ENCODE measurements at regions not wholly inside any gene's neighbourhood (a gene's known extent, or its start where the extent isn't known, plus 50 kb on each side); places are given as distances from the start of the nearest gene placed in this dataset.
"Not testable (repeated sequence)": the region's sequence is repeated elsewhere in the genome, so short reads cannot be mapped to it uniquely, and the experiment has no call there.

DNA sequence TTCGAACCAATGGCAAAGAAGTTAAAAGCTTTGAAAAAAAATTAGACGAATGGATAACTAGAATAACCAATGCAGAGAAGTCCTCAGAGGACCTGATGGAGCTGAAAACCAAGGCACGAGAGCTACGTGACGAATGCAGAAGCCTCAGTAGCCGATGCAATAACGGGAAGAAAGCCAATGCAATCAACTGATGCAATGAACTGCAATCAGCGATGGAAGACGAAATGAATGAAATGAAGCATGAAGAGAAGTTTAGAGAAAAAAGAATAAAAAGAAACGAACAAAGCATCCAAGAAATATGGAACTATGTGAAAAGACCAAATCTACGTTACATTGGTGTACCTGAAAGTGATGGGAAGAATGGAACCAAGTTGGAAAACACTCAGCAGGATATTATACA lies 52.6 kb upstream of the MRPS30 start:
- peak; percentile 4 for DNase-seq (ENCODE audit: extremely low read depth, low read depth)

DNA sequence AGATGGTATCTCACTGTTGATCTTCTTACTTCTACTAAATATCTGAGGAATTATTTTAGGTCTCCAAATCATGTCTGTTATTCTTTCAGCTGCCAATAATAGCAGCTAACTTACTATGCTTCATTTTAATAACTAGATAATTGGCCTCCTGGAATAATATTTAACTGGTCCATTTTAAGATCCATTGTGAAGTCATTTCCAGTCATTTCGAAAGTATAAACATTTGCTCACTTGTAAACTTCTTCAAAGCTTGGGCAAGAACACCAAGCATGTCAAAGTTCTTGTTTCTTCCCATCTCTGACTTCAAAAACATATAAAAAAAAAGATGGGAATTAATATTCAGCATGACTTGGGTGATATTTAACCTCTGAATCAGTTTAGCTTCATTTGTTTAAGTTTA lies 61.4 kb upstream of the MRPS30 start:
- DNase-seq (ENCODE audit: extremely low read depth, low read depth): no peak

DNA sequence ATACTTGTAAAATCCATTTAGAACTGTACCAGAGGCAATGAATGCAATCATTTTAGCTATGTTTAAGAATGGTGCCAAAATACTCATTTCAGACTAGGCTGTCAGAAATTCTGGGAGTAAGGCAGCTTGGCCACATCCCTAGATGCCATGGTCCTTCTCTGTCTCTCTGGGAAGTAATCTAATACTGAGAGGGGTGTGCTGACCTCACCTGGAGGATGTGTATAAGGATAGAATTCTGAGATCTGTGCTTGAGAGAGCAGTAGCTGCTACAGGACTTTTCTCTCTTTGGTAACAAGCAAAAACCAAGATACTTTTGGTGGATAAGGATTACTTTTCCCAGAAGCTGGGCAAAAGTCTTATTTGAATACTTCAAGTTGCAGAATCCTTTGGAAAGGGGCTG lies 68.1 kb upstream of the MRPS30 start:
- no peak for DNase-seq (ENCODE audit: extremely low read depth, low read depth)

DNA sequence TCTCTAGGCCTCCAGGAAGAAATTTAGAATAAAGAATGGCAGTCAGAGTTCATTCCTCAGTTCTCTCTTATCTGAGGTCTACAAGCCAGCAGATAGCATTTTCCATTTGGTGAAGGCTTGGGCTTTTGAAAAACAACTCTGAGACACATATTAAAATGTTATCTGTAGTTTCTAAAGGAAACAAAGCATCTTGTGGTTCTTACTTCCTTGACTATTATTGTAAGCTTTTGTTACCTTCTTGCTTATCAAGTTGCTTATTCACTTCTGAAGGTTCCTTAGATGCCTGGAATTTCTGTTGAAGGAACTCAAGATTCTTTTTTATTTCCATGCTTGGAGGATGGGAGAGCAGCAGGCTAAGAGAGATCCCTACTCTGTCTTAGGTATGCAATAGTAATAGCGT lies 79.2 kb upstream of the MRPS30 start:
- no peak for DNase-seq (ENCODE audit: extremely low read depth, low read depth)

DNA sequence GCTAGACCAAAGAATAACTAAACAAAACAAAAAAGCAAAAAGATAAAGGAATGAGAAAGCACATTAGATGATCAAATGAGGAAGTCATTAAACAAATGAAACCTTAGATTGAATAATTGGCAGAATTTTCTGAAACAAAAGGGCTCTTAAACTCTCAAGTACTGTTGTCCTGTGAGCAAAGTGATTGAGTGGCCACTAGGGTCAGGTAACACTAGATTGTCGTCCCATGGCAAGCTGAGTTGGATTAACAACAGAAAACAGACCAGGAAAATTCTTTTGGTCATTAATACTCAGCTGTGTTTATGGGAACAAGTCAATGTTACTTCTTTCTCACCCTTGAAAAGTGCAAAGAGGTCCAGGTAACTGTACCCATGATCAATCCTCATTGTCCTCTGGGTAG lies 81.6 kb upstream of the MRPS30 start:
- DNase-seq (ENCODE audit: extremely low read depth, low read depth): no peak

DNA sequence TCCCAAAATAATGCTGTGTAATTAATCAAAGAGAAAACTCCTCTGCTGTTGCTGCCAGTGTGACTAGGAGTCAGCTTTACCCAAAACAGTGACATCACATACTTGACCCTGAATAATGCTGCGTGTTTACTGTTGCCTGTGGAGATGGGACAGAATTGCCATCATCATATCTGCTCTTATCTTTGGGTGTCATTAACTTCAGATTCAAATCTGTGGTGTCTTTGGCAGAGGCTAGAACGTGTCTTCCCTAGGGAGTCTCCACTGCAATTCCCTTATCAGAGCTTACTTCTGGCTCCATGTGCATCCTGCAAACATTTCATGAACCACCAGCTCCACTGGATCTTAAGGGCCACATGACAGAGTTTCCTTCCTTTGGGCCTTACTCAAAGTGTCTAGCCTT lies 88.9 kb upstream of the MRPS30 start:
- DNase-seq (ENCODE audit: extremely low read depth, low read depth): no peak

DNA sequence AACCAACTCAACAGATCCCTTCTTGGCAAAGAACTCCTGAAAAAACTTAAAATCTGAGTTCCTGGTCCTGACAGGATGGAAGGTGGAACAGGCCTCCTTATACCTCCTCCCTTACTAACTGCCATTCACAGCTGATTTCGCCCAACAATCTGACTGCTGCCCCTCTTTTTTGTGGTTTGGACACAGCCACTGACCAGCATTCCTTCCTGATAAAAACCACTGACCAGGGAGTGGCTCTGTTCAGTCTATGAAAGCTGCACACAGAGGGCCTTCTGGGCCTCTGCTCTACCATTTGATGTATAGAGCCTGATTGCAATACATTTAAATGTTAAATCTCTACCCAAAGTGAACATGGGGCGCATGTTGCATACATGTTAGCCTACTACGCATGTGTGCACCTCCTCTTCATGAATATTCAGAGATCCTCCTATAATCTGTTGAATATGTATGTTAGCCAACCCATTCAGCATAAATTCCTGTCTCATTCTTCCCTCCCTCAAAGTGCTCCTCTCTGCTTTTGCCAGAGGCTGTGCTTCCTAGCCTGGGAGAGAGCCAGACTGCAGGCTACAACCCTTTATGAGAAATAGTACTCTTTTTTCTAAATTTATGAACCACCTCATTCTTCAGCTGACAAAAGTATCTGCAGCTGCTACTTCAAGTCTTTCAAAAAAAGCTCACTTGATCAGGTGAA lies 93.7 kb upstream of the MRPS30 start:
- no peak for DNase-seq (ENCODE audit: extremely low read depth, low read depth)

DNA sequence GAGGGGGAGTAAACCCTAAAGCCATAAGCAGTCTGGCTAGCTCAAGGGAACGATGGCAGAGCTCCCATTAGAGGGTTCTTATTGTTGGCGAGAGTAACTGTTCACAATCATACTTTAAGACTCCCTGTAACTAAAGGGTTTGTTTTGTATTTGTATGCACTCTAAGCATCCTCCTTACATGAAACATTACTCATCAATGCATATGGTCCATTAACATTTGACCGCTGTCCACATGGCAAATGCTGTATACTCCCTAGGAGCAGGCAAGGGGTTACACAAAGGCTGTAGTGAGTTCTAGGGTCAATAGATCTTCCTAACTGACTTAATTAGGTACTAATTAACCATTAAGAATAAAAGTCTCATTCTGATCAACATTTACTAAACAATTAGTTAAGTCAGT lies 95.3 kb upstream of the MRPS30 start:
- no peak for DNase-seq (ENCODE audit: extremely low read depth, low read depth)

DNA sequence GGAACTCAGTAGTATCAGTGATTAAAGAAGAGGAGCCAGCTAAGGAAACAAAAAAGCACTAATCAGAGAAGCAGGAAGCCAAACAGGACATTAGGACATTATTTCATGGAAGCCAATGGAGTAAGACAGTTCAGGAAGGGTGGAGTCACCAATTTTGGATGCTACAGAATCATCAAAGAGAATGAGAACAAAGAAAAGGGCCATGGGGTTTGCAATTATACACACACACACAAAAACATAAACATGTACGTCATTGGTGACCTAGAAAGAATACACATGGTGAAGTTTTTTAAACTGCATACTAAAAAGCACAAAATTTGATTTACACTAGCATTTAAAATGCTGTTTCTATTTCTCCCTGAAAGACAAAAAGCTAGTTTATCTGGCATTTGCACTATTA lies 96.8 kb upstream of the MRPS30 start:
- no peak for DNase-seq (ENCODE audit: extremely low read depth, low read depth)

DNA sequence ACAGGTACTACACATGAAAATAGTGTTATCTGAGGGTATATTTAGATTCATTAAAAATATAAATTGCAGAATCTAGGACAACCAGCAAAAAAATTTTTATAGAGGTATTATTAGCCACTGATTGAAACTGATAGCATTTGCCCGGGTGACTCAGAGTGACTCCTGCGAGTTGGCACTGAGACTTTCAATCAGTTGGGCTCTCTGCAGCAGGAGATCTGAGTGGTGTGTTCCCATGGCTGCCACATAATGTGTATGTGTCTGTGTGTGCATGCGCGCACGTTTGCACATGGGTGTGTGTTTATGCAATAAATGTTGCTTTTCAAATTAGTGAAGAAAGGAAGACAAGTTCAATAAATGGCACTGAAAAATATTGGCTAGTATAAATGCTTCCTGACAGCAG lies 100.1 kb upstream of the MRPS30 start:
- DNase-seq (ENCODE audit: extremely low read depth, low read depth): no peak

DNA sequence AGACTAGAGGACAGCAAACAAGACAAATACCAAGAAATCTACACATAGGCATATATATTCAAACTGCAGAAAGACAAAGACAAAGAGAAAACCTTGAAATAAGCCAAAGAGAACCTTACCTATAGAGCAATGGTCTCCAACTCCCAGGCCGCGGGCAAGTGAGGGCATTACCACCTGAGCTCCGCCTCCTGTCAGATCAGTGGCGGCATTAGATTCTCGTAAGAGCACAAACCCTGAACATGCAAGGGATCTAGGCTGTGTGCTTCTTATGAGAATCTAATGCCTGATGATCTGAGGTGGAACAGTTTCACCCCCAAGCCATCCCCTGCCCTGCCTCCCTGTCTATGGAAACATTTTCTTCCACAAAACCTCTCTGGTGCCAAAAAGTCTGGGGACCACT lies 101.0 kb upstream of the MRPS30 start:
- no peak for DNase-seq (ENCODE audit: extremely low read depth, low read depth)

DNA sequence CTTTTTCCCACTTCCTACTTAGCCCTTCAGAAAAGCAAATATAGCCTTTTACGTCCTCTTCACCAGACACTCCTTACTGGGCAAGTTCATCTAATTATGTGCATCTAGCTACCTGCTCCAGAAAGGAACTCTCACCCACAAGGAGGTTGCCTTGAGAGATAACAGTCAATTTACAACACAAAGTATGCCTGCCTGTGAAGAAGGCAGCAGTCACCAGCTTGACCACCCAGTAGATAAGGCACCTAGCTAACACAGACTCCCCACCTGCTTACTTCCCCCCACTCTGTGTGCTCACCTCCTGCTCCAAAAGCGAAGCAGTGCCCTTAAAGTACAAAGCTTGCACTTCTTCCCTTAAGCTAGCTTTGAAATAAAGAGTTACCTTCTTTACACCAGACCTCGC lies 111.7 kb upstream of the MRPS30 start:
- DNase-seq (ENCODE audit: extremely low read depth, low read depth): no peak

DNA sequence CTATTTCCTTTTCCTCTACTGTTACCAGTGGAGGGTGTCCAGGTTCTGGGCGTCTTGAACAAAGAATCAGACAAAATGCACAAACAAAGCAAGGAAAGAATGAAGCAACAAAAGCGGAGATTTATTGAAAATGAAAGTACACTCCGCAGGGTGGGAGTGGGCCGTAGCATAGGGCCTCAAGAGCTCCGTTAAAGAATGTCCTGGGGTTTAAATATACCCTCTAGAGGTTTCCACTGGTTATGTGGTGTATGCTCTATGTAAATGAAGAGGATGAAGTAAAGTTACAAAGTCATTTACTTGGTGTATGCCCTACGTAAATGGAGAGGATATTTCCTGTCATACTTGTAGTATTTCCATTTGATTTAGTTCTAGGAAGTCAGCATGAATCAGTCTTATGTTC lies 113.5 kb upstream of the MRPS30 start:
- DNase-seq (ENCODE audit: extremely low read depth, low read depth): no peak

DNA sequence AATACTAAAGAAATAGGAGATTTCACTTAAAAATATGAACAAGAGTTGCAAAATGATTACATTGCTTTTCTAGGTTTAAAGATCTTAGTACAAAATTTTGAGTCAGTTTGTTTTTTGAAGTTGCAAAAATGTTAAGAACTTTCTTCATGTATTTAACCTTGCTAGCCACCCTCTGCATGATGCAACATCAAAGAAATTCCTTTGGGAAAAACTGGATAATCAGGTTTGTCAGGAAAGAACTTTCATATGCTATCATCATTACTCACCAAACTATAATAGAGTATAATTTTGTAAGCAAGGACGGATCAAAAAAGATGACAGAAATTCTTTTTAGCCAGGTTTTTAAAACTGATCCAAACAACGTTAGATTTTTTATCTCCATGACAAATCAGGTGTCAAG lies 116.9 kb upstream of the MRPS30 start:
- no peak for DNase-seq (ENCODE audit: extremely low read depth, low read depth)

DNA sequence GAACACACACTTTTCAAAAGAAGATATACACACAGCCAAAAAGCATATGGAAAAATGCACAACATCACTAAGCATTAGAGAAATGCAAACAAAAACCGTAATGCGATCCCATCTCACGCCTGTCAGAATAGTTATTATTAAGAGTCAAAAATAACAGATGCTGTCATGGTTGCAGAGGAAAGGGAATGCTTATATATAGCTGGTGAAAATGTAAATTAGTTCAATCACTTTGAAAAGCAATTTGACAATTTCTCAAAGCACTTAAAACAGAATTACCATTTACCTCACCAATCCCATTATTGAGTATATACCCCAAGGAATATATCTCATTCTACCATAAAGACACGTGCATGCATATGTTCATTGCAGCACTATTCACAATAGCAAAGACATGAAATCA lies 126.8 kb upstream of the MRPS30 start:
- no peak for DNase-seq (ENCODE audit: extremely low read depth, low read depth)

DNA sequence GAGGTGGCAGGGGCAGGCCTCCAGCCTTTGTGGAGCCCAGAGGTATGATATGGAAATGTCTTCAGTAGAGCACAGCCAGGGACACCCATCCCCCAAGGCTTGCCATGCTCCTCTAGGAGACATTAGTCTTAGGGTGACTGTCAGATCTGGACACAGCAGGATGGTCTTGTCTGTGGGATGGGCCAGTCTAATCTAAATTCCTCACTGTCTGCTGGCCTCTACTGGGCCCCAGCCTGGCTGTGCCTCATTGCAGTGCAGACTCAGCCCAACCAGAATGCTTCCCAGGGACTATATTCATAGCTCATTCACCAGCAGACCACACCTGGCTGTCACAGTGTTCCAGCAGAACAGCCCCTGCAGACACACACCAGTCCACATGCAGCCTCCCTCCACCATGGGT lies 129.5 kb upstream of the MRPS30 start:
- no peak for DNase-seq (ENCODE audit: extremely low read depth, low read depth)

DNA sequence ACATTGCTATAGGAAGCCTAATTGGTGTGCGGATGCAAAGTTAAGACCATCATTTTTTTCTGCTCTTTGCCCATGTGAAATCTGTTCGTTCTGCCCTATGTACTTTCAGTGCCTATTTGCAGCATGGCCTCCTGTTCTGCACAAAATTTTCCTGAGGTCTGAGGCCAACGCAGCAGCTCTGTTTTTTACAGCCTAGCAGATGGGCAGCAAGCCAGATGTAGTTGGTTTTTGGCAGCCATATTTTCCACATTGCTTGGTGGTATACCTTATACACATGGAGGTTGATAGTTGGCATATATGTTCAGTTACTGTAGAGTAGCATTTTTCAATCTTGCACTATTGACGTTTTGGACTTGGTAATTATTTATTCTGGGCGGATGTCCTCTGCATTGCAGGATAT lies 133.5 kb upstream of the MRPS30 start:
- no peak for DNase-seq (ENCODE audit: extremely low read depth, low read depth)

DNA sequence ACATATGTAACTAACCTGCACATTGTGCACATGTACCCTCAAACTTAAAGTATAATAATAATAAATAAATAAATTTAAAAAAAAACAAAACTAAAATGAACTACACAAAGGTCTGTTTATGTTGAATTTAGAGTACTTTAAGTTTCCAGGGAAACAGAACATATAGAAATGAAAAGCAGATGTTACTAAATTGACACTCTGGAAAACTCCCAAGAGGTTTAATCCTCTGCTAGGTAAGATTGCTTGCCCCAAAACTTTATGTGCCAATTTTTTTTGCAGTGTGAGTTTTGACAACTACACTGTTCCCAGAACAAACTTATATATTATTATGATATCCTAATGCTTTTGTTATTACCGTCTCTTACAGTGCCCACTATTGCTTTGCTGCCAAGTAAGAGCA lies 134.3 kb upstream of the MRPS30 start:
- no peak for DNase-seq (ENCODE audit: extremely low read depth, low read depth)

DNA sequence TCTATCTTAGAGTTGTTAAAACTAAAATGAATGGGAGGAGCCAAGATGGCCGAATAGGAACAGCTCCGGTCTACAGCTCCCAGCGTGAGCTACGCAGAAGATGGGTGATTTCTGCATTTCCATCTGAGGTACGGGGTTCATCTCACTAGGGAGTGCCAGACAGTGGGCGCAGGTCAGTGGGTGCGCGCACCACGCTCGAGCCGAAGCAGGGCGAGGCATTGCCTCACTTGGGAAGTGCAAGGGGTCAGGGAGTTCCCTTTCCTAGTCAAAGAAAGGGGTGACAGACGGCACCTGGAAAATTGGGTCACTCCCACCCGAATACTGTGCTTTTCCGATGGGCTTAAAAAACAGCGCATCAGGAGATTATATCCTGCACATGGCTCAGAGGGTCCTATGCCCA lies 140.3 kb upstream of the MRPS30 start:
- DNase-seq (ENCODE audit: extremely low read depth, low read depth): not testable (repeated sequence)

DNA sequence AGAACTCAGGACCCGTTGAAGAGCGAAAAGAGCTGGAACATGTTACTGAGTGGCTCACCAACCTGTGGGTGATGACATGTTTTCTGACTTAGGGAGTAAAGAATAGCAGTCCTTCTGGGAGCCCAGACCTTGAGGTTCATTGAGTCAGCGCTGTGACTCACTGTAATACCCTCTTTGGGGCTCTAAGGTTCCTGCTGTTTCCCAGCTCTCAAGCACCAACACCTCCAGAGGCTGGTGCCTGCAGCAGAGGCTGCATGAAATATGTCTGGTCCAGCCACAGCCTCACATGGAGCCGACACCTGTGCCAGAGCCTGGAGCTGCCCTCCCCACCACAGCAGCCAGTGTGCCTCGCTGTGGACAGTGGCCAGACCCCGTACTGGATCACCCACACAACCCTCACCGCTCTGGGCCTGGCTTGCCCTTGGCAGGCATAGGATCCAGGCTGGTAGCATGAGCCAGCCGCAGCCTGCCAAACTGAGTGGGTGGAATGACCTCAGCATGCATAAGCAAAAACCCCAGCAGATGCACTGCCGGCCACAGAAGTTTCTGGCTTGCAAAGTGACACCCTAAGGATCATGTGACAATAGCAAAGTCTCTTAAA lies 143.5 kb upstream of the MRPS30 start:
- DNase-seq (ENCODE audit: extremely low read depth, low read depth): no peak

DNA sequence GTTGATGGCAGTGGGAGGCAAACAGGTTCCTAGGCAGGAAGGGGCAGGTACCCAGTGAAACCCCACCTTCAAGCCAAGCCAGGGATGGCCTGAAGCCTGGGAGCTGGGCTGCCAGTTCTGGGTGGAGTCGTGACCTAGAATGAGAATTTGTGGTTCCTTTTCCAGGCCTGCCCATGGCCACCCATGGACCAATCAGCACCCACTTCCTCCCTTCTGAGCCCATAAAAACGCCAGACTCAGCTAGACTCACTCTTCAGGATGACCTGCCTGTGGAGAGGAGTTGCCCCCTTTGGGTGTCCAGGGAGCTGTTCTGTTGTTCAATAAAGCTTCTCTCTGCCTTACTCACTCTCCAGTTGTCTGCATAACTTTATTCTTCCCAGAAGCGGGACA lies 144.0 kb upstream of the MRPS30 start:
- DNase-seq (ENCODE audit: extremely low read depth, low read depth): no peak

DNA sequence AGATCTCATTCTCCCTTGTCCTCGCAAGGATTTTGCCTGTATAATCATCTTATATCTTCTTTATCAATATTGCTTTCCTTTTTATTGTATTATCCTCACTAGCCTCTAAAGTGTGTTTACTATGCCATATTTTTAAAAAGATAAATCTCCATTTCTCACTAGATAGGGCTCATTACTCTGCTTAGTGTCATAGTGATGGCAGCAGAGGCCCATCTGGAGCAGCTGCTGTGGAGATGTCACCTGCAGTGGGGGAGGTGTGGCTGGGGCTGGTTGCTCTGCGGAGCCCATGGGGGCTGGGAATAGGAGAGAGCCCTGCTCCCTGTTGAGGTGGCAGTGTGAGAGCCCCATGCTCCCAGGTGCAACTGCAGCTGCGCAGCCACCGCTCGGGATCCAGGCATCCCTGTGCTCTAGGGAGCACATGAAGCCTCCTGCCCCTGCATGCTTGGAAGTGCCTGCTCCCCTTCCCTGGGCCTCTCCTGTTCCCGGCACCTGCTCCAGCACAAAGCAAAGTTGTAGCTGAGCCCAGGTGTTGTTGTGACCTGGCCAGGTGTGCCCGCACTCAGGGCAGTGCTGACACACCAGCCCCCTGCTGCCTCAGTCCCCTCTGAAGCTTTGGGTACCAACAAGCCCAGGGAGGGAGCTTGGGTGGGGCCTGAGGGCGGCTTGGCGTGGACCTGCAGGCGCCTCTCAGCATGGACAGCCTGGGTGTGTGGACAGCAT lies 144.6 kb upstream of the MRPS30 start:
- no peak for DNase-seq (ENCODE audit: extremely low read depth, low read depth)

Data from NCI-H460 (cell line).